Neutrophil (primary cell): ENCODE measurements at regions not wholly inside any gene's neighbourhood (a gene's known extent, or its start where the extent isn't known, plus 50 kb on each side); places are given as distances from the start of the nearest gene placed in this dataset.

Experiments used
- H3K27ac ChIP-seq: fragments of 200-600 bp; sonication (generic); 2 replicates; pipeline ENCODE4 v1.5.1; 2016; ENCODE audit warnings: mild to moderate bottlenecking, moderate library complexity
- H3K27me3 ChIP-seq: fragments of 200-600 bp; sonication (generic); 2 replicates; pipeline ENCODE4 v1.6.0; 2016; ENCODE audit warnings: mild to moderate bottlenecking
- H3K36me3 ChIP-seq: fragments of 200-600 bp; sonication (generic); 2 replicates; pipeline ENCODE4 v1.5.1; 2017
- H3K4me1 ChIP-seq, 2 experiments: fragments of 200-600 bp in 1 of 2; sonication (generic) in 1 of 2; 1 replicate in 1 of 2; 2 replicates in 1 of 2; pipeline versions ENCODE4 v1.5.1 to v1.6.1; 2013 to 2016; ENCODE audit warnings: low read depth in 1 of 2, low read length in 1 of 2, mild to moderate bottlenecking in 1 of 2, moderate library complexity in 1 of 2; ENCODE audit not compliant: control insufficient read depth in 1 of 2, insufficient read depth in 1 of 2
- H3K4me3 ChIP-seq, 2 experiments: fragments of 200-600 bp in 1 of 2; sonication (generic) in 1 of 2; 1 replicate in 1 of 2; 2 replicates in 1 of 2; pipeline ENCODE4 v1.5.1; 2013 to 2016; ENCODE audit warnings: low read depth in 1 of 2, low read length in 1 of 2, mild to moderate bottlenecking in 1 of 2, moderate library complexity in 1 of 2
- H3K9me3 ChIP-seq: fragments of 200-600 bp; sonication (generic); 2 replicates; pipeline ENCODE4 v1.5.1; 2016
- CTCF ChIP-seq: fragments of 200-600 bp; sonication (generic); IDR thresholded peaks from 2 replicates; pipeline ENCODE4 v1.5.1; 2016; ENCODE audit warnings: antibody characterized with exemption

GRCh38 chr11:104279587-104279986 is 115.6 kb upstream of the PDGFD start:
- Histone ChIP-seq H3K36me3 (no peaks in the 10 kb centered on the region), H3K27ac (no peak overlapping the region), H3K9me3 (no peaks in the 10 kb centered on the region), H3K4me1 (no peaks in the 10 kb centered on the region), H3K27me3 (no peaks in the 10 kb centered on the region), H3K4me3 (no peak overlapping the region)
- no peak for TF ChIP-seq CTCF

GRCh38 chr11:104275992-104276391 is 112.0 kb upstream of the PDGFD start:
- H3K36me3 ChIP-seq: no peaks in the 10 kb centered on the region
- no peak overlapping the region for H3K27ac ChIP-seq
- H3K4me1 ChIP-seq: no peaks in the 10 kb centered on the region
- no peaks in the 10 kb centered on the region for H3K9me3 ChIP-seq
- no peak for TF ChIP-seq CTCF
- no peak overlapping the region for H3K4me3 ChIP-seq
- no peaks in the 10 kb centered on the region for H3K27me3 ChIP-seq

GRCh38 chr11:104260456-104260855 is 96.5 kb upstream of the PDGFD start:
- no peaks in the 10 kb centered on the region for H3K36me3 ChIP-seq
- no peak for TF ChIP-seq CTCF

GRCh38 chr11:104259121-104259610 is 95.2 kb upstream of the PDGFD start:
- H3K4me1 ChIP-seq: no peaks in the 10 kb centered on the region
- no peak overlapping the region for H3K27ac ChIP-seq

More at GRCh38 chr11:104260456-104260855, 96.5 kb upstream of the PDGFD start:
- H3K9me3 ChIP-seq: no peaks in the 10 kb centered on the region
- H3K4me3 ChIP-seq: no peak overlapping the region
- no peaks in the 10 kb centered on the region for H3K27me3 ChIP-seq
- no peaks in the 10 kb centered on the region for H3K4me1 ChIP-seq
- no peak overlapping the region for H3K27ac ChIP-seq

GRCh38 chr11:104256525-104256924 is 92.6 kb upstream of the PDGFD start:
- Histone ChIP-seq H3K9me3 (no peaks in the 10 kb centered on the region), H3K36me3 (no peaks in the 10 kb centered on the region), H3K4me3 (no peak overlapping the region), H3K4me1 (no peaks in the 10 kb centered on the region), H3K27ac (no peak overlapping the region), H3K27me3 (no peaks in the 10 kb centered on the region)
- TF ChIP-seq CTCF: no peak

More at GRCh38 chr11:104259121-104259610, 95.2 kb upstream of the PDGFD start:
- H3K27me3 ChIP-seq: no peaks in the 10 kb centered on the region
- no peaks in the 10 kb centered on the region for H3K36me3 ChIP-seq
- no peak overlapping the region for H3K4me3 ChIP-seq
- TF ChIP-seq CTCF: no peak
- no peaks in the 10 kb centered on the region for H3K9me3 ChIP-seq

- no peaks in the 10 kb centered on the region for H3K9me3 ChIP-seq
- no peak overlapping the region for H3K4me3 ChIP-seq
- no peaks in the 10 kb centered on the region for H3K27me3 ChIP-seq
- no peak overlapping the region for H3K27ac ChIP-seq
- TF ChIP-seq CTCF: no peak
- no peaks in the 10 kb centered on the region for H3K36me3 ChIP-seq
- no peaks in the 10 kb centered on the region for H3K4me1 ChIP-seq
Measured at GRCh38 chr11:104254347-104254746, 90.4 kb upstream of the PDGFD start.
